T-helper 2 cell (primary cell): ENCODE measurements at regions not wholly inside any gene's neighbourhood (a gene's known extent, or its start where the extent isn't known, plus 50 kb on each side); places are given as distances from the start of the nearest gene placed in this dataset.
A peak's percentile ranks its signal among the peaks of the same experiment; 100 is the strongest.

Experiments used
- DNase-seq, 5 experiments: peaks; one replicate each; pipeline versions ENCODE4 v3.0.0 to v3.0.0-alpha.2; 2012 to 2022

DNA sequence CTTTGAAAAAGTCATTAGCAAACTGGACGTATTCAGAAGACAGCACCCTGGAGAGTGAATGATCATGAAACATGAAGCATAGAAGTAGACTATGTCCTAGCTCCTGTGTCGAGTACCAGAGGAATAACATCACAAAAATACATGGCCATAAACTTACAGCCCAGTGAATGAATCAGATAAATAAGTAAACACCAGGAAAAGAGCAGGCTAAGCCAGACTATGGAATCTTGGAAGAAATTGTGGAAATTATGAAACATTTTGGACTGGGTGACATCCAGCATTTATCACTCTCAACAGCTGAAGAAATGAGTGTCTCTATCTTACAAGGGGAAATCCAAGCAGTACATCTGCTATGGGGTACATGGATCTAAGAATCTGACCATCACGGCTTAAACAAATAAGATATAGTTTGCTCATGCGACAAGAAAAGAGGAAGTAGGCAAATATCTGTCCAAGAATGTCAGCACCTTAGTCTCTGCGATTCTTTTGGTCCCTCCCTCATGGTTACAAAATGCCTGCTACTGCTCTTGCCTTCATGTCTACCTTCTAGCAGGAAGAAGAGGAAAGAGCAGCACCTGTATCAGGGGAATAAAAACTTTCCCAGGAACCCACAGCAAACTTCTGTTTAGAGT, 481.5 kb downstream of the BCOR start:
- DNase-seq = no peak

GRCh38 chrX:39616731-39617130, 481.0 kb downstream of the BCOR start:
- no peak for DNase-seq

- no peak for DNase-seq
Observed at GRCh38 chrX:39618178-39618577, 479.6 kb downstream of the BCOR start.

GRCh38 chrX:39619182-39620009, 478.4 kb downstream of the BCOR start:
- DNase-seq = no peak

DNA sequence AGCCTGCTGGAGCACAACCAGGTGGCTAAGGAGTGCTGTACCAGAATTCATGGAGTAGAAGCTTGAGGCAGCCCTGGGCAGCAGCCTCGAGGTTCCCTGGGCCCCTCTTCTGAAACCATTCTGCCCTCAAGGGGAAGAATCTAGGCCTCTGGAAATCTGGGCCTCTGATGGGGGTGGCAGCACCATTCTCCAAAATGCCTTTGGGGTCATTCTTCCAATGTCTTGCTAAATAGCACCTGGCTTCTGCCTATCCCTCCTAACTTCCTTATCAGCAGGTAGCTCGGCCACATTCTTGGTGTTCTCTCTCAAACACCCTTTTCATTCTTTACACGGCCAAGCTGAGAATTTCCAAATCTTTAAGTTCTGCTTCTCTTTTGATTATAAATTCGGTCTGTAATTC, 473.6 kb downstream of the BCOR start:
- DNase-seq = no peak

GRCh38 chrX:39625810-39626209, 471.9 kb downstream of the BCOR start:
- DNase-seq = no peak

DNA sequence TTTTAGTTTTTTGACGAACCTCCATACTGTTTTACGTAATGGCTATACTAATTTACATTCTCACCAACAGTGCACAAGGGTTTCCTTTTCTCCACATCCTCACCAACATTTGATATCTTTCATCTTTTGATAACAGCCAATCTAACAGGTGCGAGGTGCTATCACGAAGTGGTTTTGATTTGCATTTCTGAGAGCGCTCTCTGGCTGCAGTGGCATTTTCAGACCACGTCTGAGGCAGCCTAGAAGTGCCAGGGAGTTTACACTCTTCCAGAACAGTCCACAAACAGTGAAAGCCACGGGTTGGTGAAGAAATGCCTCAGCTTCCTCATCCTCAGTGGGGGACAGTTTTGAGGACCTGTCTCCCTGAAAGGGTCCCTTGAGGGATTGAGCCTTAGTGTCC, 471.0 kb downstream of the BCOR start:
- peak in 1 of 5 experiments; percentile 52 for DNase-seq

- DNase-seq = no peak
Observed at GRCh38 chrX:39627257-39627656, 470.5 kb downstream of the BCOR start.

GRCh38 chrX:39629001-39629400, 468.8 kb downstream of the BCOR start:
- DNase-seq = no peak

- no peak for DNase-seq
Observed at GRCh38 chrX:39630344-39630743, 467.4 kb downstream of the BCOR start.

DNA sequence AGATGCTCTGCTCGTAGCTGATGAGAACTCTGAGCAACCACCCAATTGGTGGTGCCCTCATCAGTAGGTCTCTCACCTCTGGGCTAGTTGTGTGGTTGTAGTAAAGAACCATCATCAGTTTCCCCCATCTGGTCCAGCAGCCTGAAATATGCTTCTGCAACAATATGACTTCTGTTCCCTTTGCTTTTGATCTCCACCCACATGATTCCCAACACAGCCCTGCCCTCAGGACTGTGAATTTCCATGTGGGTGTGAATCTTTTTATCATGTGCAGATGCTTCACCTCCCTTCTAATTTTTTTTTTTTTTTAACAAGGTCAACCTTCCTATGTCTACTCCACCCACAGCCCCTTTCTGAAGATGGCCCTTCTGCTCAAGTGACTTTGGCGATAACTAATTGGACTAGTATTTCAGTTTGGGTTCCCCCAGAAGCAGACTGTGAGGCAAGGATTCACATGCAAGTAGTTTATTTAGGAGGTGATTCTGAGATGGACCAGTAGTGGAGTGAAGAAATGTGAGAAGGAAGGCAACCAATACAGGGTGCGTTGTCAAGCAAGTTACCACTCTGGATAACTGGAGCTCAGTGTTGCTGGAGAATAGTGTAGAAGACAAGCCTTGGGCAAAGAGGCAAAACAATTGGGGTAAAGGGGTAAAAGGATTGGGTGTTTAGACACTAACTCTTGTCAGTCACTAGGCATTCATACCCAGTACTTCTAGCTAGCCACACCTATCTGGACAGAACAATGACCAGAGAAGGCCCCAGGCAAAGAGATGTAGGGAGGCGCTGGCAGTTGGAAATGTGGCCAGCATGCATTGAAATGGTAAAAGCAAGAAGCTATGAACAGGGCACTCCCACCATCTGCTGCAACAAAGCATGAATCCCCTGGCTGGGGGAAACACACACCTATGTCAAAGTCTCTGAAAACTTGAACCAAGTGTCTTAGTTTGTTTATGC, 466.2 kb downstream of the BCOR start:
- no peak for DNase-seq

DNA sequence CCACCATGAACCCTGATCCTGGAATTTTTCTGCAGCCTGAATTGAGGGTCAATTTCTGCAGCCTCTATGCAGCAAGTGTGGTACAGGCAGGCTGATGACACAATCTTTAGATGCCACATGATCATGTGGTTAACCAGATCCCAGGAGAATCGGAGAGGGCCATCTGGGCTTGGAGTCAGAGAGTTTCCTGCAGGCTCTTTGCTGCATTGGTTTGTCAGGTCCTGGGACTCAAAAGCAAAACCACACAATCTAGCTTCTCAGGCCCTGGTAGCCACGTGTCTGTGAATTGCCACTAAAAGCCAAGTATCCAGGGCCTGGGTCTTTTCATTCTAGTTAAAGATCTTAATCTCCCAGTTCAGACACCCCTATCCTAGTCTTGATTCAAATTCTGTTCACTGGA, 464.5 kb downstream of the BCOR start:
- no peak for DNase-seq

GRCh38 chrX:39636481-39636880, 461.3 kb downstream of the BCOR start:
- DNase-seq = no peak

GRCh38 chrX:39638526-39638925, 459.2 kb downstream of the BCOR start:
- no peak for DNase-seq

- DNase-seq = no peak
Observed at GRCh38 chrX:39639871-39640270, 457.9 kb downstream of the BCOR start.

GRCh38 chrX:39640866-39641265, 456.9 kb downstream of the BCOR start:
- no peak for DNase-seq

GRCh38 chrX:39642071-39642470, 455.7 kb downstream of the BCOR start:
- DNase-seq = no peak

- DNase-seq = no peak
Observed at GRCh38 chrX:39643550-39643949, 454.2 kb downstream of the BCOR start.

- peak in 1 of 5 experiments; percentile 14 for DNase-seq
Observed at GRCh38 chrX:39645178-39645895, 452.4 kb downstream of the BCOR start.

DNA sequence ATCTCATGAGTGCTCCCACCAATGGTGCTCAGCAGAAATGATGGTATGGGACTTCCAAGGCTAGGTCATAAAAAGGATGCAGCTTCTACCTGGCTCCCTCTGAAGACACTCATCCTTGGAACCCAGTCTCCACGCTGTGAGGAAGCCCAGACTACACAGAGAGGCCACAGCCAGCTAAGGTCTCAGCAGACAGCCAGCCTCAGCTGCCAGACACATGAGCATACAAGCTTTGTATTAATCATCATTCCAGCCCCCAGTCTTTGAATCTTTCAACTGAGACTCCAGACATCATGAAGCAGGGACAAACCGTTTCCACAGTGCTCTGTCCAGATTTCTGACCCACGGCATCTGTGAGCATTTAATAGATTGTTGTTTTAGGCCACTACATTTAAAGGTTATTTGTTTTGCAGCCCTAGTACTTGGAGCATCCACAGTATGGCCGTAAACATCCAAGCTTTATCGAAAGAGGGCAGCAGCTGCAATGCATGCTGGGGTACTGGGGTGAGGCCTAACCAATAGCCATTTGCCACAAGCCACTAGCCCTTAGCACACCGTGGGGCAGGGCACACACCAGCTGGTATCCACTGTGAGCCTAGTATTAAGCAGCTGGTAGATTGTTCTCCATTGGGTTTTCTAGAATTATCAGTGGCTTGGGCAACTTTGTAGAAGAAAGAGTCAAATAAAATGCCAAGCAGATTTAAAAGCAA, 449.1 kb downstream of the BCOR start:
- DNase-seq = no peak

- no peak for DNase-seq
Observed at GRCh38 chrX:39650768-39651347, 446.9 kb downstream of the BCOR start.
